Activated T-cell treated with anti-CD3 and anti-CD28 coated beads, Interleukin-2, amount 50 U/mL, for 4 hours (primary cell): ENCODE measurements at regions not wholly inside any gene's neighbourhood (a gene's known extent, or its start where the extent isn't known, plus 50 kb on each side); places are given as distances from the start of the nearest gene placed in this dataset.

Source experiments
- ATAC-seq, 2 donors: fragments of 200-7000 bp; cut with Tn5 transposase; one replicate each; pipeline ENCODE4 v1.10.0; 2021
- DNase-seq: peaks from one replicate; pipeline ENCODE4 v3.0.0-alpha.2; 2020
- H3K27me3 Mint-ChIP-seq: one replicate; pipeline ENCODE4 v1.8.0; 2021; ENCODE audit warnings: low read depth, mixed read lengths
- H3K36me3 Mint-ChIP-seq: one replicate; pipeline ENCODE4 v1.8.0; 2022; ENCODE audit warnings: mixed read lengths; ENCODE audit not compliant: insufficient read depth
- H3K4me1 Mint-ChIP-seq: one replicate; pipeline ENCODE4 v1.8.0; 2021; ENCODE audit warnings: low read depth, mixed read lengths
- H3K4me3 Mint-ChIP-seq: one replicate; pipeline ENCODE4 v1.8.0; 2021; ENCODE audit warnings: mild to moderate bottlenecking, moderate library complexity, mixed read lengths
- H3K9me3 Mint-ChIP-seq: one replicate; pipeline ENCODE4 v1.8.0; 2021; ENCODE audit warnings: mixed read lengths

GRCh38 chr14:104450811-104451401 lies 128.7 kb upstream of the C14orf180 start:
- Mint-ChIP-seq H3K4me1 (no peaks in the 10 kb centered on the region), H3K4me3 (no peak overlapping the region), H3K36me3 (peaks cover 3% of the 10 kb centered on the region), H3K27me3 (peaks cover 47% of the 10 kb centered on the region), H3K9me3 (peaks cover 11% of the 10 kb centered on the region)
- ATAC-seq, result no peak
- no peak for DNase-seq

- no peaks in the 10 kb centered on the region for H3K4me1 Mint-ChIP-seq
- peaks cover 46% of the 10 kb centered on the region for H3K27me3 Mint-ChIP-seq
- peaks cover 3% of the 10 kb centered on the region for H3K36me3 Mint-ChIP-seq
- no peak overlapping the region for H3K4me3 Mint-ChIP-seq
- no peak for ATAC-seq
- H3K9me3 Mint-ChIP-seq, result peaks cover 11% of the 10 kb centered on the region
- no peak for DNase-seq
Observed at GRCh38 chr14:104451474-104451873, 128.1 kb upstream of the C14orf180 start.

GRCh38 chr14:104458845-104459244 lies 120.7 kb upstream of the C14orf180 start:
- H3K27me3 Mint-ChIP-seq, result peaks cover 44% of the 10 kb centered on the region
- H3K4me1 Mint-ChIP-seq, result peaks cover 2% of the 10 kb centered on the region
- H3K4me3 Mint-ChIP-seq, result no peak overlapping the region
- ATAC-seq, result no peak
- no peaks in the 10 kb centered on the region for H3K9me3 Mint-ChIP-seq
- DNase-seq, result no peak
- no peaks in the 10 kb centered on the region for H3K36me3 Mint-ChIP-seq

GRCh38 chr14:104460791-104461651 lies 118.5 kb upstream of the C14orf180 start:
- DNase-seq, result no peak
- no peak for ATAC-seq

GRCh38 chr14:104461676-104462449 lies 117.7 kb upstream of the C14orf180 start:
- peak in 1 of 2 donors; percentile 48 for ATAC-seq
- Mint-ChIP-seq H3K4me1 (peaks cover 2% of the 10 kb centered on the region), H3K9me3 (no peaks in the 10 kb centered on the region), H3K36me3 (no peaks in the 10 kb centered on the region), H3K27me3 (peaks cover 56% of the 10 kb centered on the region), H3K4me3 (no peak overlapping the region)
- no peak for DNase-seq

More at GRCh38 chr14:104460791-104461651, 118.5 kb upstream of the C14orf180 start:
- H3K4me1 Mint-ChIP-seq, result peaks cover 2% of the 10 kb centered on the region
- no peaks in the 10 kb centered on the region for H3K9me3 Mint-ChIP-seq
- H3K4me3 Mint-ChIP-seq, result peak overlapping the region; percentile 27
- H3K36me3 Mint-ChIP-seq, result no peaks in the 10 kb centered on the region
- H3K27me3 Mint-ChIP-seq, result peaks cover 56% of the 10 kb centered on the region

- Mint-ChIP-seq H3K36me3 (no peaks in the 10 kb centered on the region), H3K9me3 (no peaks in the 10 kb centered on the region), H3K4me3 (no peak overlapping the region), H3K4me1 (peaks cover 2% of the 10 kb centered on the region), H3K27me3 (peaks cover 53% of the 10 kb centered on the region)
- no peak for DNase-seq
- peak; percentile 52 to 70 for ATAC-seq
Observed at GRCh38 chr14:104462651-104463630, 116.6 kb upstream of the C14orf180 start.

GRCh38 chr14:104464907-104465306 lies 114.7 kb upstream of the C14orf180 start:
- ATAC-seq (no peak), DNase-seq (no peak)
- Mint-ChIP-seq H3K27me3 (peaks cover 41% of the 10 kb centered on the region), H3K9me3 (no peaks in the 10 kb centered on the region), H3K4me1 (peaks cover 2% of the 10 kb centered on the region), H3K36me3 (no peaks in the 10 kb centered on the region), H3K4me3 (no peak overlapping the region)

- ATAC-seq, result no peak
- H3K9me3 Mint-ChIP-seq, result no peaks in the 10 kb centered on the region
- no peaks in the 10 kb centered on the region for H3K36me3 Mint-ChIP-seq
Observed at GRCh38 chr14:104465482-104466390, 113.8 kb upstream of the C14orf180 start.

GRCh38 chr14:104467236-104467635 lies 112.3 kb upstream of the C14orf180 start:
- no peak overlapping the region for H3K4me3 Mint-ChIP-seq
- no peaks in the 10 kb centered on the region for H3K4me1 Mint-ChIP-seq
- DNase-seq (no peak), ATAC-seq (no peak)
- no peaks in the 10 kb centered on the region for H3K36me3 Mint-ChIP-seq
- no peaks in the 10 kb centered on the region for H3K9me3 Mint-ChIP-seq
- peaks cover 26% of the 10 kb centered on the region for H3K27me3 Mint-ChIP-seq

More at GRCh38 chr14:104465482-104466390, 113.8 kb upstream of the C14orf180 start:
- Mint-ChIP-seq H3K27me3 (peaks cover 33% of the 10 kb centered on the region), H3K4me3 (no peak overlapping the region), H3K4me1 (peaks cover 2% of the 10 kb centered on the region)
- DNase-seq, result no peak

GRCh38 chr14:104467641-104468040 lies 111.9 kb upstream of the C14orf180 start:
- peaks cover 26% of the 10 kb centered on the region for H3K27me3 Mint-ChIP-seq
- H3K9me3 Mint-ChIP-seq, result no peaks in the 10 kb centered on the region
- ATAC-seq (no peak), DNase-seq (no peak)
- no peaks in the 10 kb centered on the region for H3K36me3 Mint-ChIP-seq
- no peak overlapping the region for H3K4me3 Mint-ChIP-seq
- H3K4me1 Mint-ChIP-seq, result no peaks in the 10 kb centered on the region

GRCh38 chr14:104469591-104469990 lies 110.0 kb upstream of the C14orf180 start:
- DNase-seq (no peak), ATAC-seq (no peak)
- Mint-ChIP-seq H3K36me3 (no peaks in the 10 kb centered on the region), H3K4me1 (no peaks in the 10 kb centered on the region), H3K27me3 (peaks cover 11% of the 10 kb centered on the region), H3K4me3 (no peak overlapping the region), H3K9me3 (no peaks in the 10 kb centered on the region)

GRCh38 chr14:104470588-104470987 lies 109.0 kb upstream of the C14orf180 start:
- no peak for DNase-seq
- no peak overlapping the region for H3K4me3 Mint-ChIP-seq
- no peaks in the 10 kb centered on the region for H3K4me1 Mint-ChIP-seq
- ATAC-seq, result no peak
- peaks cover 3% of the 10 kb centered on the region for H3K27me3 Mint-ChIP-seq
- no peaks in the 10 kb centered on the region for H3K9me3 Mint-ChIP-seq
- no peaks in the 10 kb centered on the region for H3K36me3 Mint-ChIP-seq

- Mint-ChIP-seq H3K36me3 (no peaks in the 10 kb centered on the region), H3K9me3 (no peaks in the 10 kb centered on the region), H3K4me3 (no peak overlapping the region), H3K27me3 (no peaks in the 10 kb centered on the region), H3K4me1 (no peaks in the 10 kb centered on the region)
- DNase-seq, result no peak
- ATAC-seq, result no peak
Observed at GRCh38 chr14:104471114-104471513, 108.5 kb upstream of the C14orf180 start.
